ES-I3 (cell line): ENCODE measurements at regions not wholly inside any gene's neighbourhood (a gene's known extent, or its start where the extent isn't known, plus 50 kb on each side); places are given as distances from the start of the nearest gene placed in this dataset.

Experiments
- H3K36me3 ChIP-seq: 2 replicates; pipeline ENCODE4 v1.6.1; 2013; ENCODE audit warnings: mild to moderate bottlenecking, low read length, control low read depth, moderate library complexity; ENCODE audit not compliant: insufficient read depth
- H3K4me1 ChIP-seq: 2 replicates; pipeline ENCODE4 v1.6.1; 2013; ENCODE audit warnings: mild to moderate bottlenecking, control low read depth, low read length; ENCODE audit not compliant: insufficient read depth
- H3K9ac ChIP-seq: 2 replicates; pipeline ENCODE4 v1.6.1; 2013; ENCODE audit warnings: low read depth, mild to moderate bottlenecking, low read length, moderate library complexity
- H3K9me3 ChIP-seq: 2 replicates; pipeline ENCODE4 v1.6.1; 2013; ENCODE audit warnings: mild to moderate bottlenecking, low read length, moderate library complexity; ENCODE audit not compliant: control insufficient read depth, insufficient read depth

DNA sequence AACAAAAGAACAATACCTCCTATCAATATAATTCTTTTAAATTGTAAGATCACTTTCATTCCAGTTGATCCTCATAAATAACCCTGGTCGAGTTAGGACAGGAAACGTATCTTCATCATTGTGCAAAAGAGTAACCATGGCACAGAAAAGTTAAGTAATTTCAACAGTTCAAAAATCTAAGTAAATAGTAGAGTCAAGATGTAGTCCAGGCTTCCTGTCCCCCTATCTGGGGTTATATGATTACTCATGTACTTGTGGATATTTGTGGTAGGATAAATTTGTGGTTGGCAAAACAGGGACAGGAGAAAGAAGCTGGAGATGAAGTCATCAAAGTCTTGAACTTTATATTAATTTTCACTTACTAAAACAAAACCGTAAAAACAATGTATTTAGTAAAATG lies 772.6 kb downstream of the TSN start:
- no peaks in the 10 kb centered on the region for H3K4me1 ChIP-seq
- no peaks in the 10 kb centered on the region for H3K36me3 ChIP-seq
- H3K9me3 ChIP-seq = no peaks in the 10 kb centered on the region
- no peak overlapping the region for H3K9ac ChIP-seq

DNA sequence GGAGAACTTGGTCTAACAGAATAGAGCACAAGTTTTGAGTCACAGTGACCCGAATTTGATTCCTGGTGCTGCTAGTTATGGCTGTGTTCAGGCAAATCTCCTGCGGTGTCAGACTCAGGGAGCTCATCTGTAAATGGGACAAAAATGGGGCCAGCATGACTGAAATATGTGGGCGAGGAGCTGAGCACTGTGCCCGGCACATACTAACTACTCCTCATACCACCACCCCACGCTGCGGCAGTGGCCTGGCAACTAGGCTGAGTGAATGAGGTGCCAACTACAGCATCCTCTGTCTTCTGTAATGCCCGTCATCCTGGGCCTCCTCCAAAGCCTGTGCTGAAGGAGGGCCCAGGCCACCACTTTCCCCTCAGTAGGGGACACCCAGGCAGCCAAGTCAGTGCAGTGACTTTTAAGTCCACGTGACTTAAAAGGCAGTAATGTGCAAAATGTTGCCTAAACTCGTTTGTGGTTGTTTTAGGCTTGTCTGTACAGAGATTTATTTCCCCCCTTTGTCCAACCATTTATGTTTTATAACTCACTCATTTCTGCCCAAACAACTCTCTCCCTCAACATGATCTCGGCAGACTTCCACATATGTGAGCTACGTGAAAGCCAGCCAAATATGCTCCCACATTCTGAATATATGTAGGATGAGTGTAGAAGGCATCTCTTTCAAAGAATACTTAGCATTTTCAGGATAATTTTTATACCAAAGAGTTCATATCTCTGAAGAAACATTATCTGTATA lies 773.7 kb downstream of the TSN start:
- Histone ChIP-seq H3K9me3 (no peaks in the 10 kb centered on the region), H3K4me1 (no peaks in the 10 kb centered on the region), H3K9ac (no peak overlapping the region), H3K36me3 (no peaks in the 10 kb centered on the region)

DNA sequence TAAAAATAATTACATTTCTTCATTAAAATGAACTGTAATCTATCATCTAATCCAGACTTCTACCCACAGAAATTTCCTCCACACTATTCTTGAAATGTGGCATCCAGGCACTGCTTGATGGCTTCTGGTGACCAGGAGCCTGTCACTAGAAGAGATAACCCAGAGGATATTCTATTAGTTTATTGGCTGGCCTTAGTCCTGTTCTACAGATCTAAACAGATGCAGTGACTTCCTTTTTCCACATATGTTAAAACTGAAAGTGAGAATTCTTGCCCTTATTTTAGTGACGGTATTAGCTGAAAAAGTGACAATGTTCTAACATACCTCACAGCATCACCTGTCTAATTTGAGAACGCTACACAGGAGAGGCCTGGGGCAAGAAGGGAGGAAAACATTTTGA lies 775.4 kb downstream of the TSN start:
- H3K4me1 ChIP-seq = no peaks in the 10 kb centered on the region
- no peaks in the 10 kb centered on the region for H3K36me3 ChIP-seq
- no peaks in the 10 kb centered on the region for H3K9me3 ChIP-seq
- no peak overlapping the region for H3K9ac ChIP-seq

DNA sequence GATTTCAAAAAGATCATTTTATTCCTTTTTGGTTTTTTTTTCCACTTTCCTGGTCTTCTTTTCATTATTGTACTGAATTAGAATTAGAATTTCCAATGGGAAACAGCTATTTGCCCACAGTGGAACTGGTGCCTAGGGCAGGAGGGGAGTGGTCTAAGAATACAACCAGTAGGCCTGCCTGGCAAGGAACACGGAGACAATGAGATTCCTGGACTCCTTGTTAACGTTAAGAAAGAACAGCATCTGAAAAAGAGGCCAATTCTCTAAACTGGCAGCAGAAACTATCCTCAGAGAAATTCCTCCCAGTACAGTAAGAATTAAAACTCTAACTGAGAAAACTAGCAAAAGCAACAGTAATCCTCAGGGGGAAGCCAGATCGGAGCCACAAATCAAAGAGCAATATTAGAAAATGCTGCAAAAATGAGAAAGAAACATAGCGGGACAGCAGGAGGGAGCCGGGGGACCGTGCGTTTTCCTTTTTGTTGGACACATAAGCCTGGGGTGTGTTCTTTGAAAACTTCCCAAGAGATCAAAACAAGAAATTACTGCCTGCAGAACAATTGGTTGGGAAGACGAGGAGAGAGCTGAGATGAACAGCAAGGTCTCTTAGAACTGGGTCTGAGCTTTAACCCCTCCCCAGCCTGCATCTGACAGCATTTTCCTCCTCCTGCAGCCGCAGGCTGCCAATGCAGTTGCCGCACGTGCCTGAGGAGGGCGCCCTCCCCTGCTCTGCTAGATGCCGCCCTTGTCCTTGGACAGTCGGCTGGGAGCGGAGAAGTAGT lies 776.0 kb downstream of the TSN start:
- no peak overlapping the region for H3K9ac ChIP-seq
- no peaks in the 10 kb centered on the region for H3K9me3 ChIP-seq
- H3K36me3 ChIP-seq = no peaks in the 10 kb centered on the region
- no peaks in the 10 kb centered on the region for H3K4me1 ChIP-seq

DNA sequence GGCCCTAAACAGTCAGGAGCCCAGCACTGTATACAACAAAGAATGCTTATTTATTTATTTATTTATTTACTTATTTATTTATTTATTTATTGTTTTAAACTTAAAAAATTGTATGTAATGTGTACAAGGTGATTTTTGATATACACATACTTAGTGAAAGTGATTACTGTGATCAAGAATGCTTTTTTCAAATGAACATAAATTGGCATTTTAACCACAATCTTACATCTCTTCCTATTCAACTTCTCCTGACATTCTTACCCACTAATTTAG lies 776.6 kb downstream of the TSN start:
- Histone ChIP-seq H3K4me1 (no peaks in the 10 kb centered on the region), H3K9ac (no peak overlapping the region), H3K36me3 (no peaks in the 10 kb centered on the region), H3K9me3 (no peaks in the 10 kb centered on the region)

DNA sequence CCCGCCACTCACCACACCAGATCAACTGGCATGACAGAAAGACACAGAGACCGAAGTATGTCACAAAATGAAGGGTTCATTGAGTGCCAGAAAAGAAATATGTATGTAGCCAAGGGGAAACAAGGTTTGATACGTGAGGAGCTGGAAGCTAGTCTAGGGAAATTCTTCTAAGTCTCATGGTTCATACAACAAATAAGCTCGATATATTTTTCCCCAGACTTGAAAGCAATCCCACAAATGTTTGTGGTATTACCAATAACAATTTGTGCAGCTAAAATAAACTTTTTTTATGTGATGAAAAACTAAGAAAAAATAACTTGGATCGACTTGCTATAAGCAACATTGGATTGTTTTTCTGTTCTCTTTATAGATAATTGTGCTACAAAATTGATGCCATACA lies 777.0 kb downstream of the TSN start:
- H3K4me1 ChIP-seq = no peaks in the 10 kb centered on the region
- no peaks in the 10 kb centered on the region for H3K36me3 ChIP-seq
- H3K9ac ChIP-seq = no peak overlapping the region
- no peaks in the 10 kb centered on the region for H3K9me3 ChIP-seq

DNA sequence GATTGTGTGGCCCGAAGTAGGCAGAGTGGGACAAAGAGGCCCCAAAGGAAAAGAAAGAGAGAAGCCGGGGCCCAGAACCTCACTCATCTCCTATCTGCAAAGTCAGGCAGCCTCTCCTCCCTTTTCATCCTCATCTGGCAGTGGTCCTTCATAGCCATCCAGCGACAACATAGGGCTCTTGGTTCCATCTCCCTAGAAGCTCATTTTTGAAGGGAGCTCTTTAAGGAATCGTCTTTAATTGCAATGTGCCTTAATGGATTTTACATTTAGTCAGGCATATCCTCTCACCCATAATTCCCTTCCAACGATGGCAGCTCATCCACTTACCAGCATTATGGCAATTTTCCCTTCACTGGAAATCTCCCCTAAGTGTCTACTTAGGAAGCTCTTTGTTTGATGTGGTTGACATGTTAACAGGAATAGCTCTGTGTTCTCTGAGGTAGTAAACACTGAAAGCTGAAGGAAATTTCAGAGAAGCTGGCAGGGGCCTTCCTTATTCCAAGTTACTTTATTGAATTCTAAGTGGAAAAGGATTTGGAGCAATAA lies 780.6 kb downstream of the TSN start:
- Histone ChIP-seq H3K9ac (no peak overlapping the region), H3K36me3 (no peaks in the 10 kb centered on the region), H3K4me1 (no peaks in the 10 kb centered on the region), H3K9me3 (no peaks in the 10 kb centered on the region)

DNA sequence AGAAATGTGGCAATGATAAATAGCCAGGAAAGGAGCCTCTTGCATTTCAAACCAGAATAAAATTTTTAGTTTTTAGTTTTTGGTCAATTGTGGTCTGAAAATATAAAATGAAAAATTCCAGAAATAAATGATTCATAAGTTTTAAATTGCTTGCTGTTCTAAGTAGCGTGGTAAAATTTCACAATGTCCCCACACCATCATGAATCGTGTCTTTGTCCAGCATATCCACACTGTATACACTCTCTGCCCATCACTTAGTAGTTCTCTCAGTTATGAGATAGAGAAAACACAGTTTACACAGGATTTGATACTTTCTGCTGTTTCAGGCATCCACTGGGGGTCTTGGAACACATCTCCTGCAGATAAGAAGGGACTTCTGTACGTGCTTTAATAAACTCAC lies 783.9 kb downstream of the TSN start:
- Histone ChIP-seq H3K36me3 (no peaks in the 10 kb centered on the region), H3K9me3 (no peaks in the 10 kb centered on the region), H3K9ac (no peak overlapping the region), H3K4me1 (no peaks in the 10 kb centered on the region)

DNA sequence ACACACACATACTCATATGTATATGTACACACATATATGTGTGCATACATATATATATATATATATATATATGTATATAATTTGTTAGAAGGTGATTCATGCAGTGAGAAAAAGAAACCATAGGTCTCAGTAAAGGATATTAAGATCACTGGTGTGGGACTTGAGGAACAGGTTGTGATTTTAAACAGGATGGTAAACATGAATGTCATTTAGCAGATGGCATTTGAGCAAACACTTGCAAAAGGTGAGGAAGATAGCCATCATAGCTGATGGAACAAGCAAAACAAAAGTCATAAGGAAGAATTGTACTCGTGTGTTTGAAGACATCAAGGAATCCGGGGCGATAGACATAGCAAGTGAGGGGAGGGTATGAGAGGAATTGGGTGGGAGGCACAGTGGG lies 784.5 kb downstream of the TSN start:
- Histone ChIP-seq H3K9me3 (no peaks in the 10 kb centered on the region; the same call in 1 of the 2 replicates), H3K36me3 (no peaks in the 10 kb centered on the region), H3K4me1 (no peaks in the 10 kb centered on the region), H3K9ac (no peak overlapping the region)

DNA sequence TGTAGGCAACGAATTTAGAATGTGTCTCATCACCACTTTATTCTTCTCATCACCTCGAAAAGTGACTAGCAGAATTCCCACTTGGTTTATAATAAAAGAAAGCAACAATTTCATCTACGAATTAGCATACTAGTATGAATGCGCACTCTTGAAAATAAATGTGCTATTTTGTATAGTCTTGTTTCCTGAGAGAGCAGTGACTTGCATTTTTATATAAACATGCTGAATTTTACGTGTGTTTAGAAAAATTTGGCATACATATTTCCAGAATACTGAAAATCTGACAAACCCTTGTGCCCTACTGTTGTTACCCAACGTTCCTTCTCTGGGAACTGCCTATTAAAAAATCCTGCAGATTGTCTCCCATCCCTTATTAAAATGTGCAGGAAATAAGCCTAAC lies 786.8 kb downstream of the TSN start:
- Histone ChIP-seq H3K9me3 (no peaks in the 10 kb centered on the region; the same call in 1 of the 2 replicates), H3K4me1 (no peaks in the 10 kb centered on the region), H3K9ac (no peak overlapping the region), H3K36me3 (no peaks in the 10 kb centered on the region)

DNA sequence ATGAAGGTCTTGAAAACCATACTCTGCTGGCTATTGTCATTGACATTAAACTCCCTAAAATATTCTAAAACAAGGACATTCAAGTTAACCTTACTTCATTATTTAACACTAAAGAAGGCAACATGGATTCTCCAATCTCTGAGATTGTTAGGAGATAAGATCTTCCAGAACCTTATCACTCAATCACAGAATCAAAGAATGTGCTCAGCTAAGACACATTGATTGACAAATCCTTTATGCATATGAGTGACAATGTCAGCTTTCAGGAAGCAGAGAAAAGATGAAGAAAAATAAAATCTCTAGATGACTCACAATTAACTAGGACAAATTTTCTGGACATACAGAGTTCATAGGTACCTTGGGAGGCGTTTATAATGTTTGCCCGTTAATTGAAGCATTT lies 787.2 kb downstream of the TSN start:
- Histone ChIP-seq H3K9ac (no peak overlapping the region), H3K4me1 (no peaks in the 10 kb centered on the region), H3K36me3 (no peaks in the 10 kb centered on the region), H3K9me3 (no peaks in the 10 kb centered on the region; the same call in 1 of the 2 replicates)

DNA sequence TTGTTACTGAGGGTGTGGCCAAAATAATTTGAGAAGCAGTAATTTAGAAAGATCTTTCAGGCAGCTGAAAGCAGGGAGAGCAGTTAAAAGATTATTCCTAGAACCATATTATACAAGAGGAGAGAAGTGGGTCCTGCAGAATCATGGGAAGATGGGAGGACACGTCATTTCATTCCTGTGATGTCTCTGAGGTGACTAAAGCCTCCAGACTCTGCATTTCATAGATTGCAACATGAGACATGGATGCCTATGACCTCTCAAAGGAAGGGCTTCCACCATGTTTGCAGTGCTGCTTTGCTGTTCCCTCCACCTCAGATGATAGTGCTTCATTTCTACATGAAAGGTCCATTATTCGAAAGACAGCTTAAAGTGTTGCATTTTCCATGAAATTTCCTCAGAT lies 788.4 kb downstream of the TSN start:
- Histone ChIP-seq H3K4me1 (no peaks in the 10 kb centered on the region), H3K9ac (no peak overlapping the region), H3K9me3 (no peaks in the 10 kb centered on the region; the same call in 1 of the 2 replicates), H3K36me3 (no peaks in the 10 kb centered on the region)

DNA sequence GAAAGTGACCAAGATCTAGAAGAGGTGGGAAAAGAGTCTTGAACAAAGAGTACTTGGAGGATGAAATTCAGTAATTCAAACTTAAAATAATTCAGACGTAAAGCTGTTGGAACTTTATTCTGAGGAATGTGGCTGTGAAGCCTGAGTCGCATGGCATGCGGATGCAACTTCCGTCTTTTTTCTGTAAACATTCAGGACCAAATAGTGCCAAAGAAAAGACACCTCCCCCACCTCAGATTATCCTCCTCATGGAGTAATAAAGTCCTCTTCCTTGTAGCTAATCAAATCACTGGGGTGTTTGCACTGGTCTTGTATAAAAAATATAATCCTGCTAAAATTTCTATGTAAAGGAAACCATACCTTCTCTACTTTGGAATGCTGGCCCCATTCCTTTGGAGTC lies 790.4 kb downstream of the TSN start:
- peaks cover 3% of the 10 kb centered on the region; the same call in 1 of the 2 replicates for H3K9me3 ChIP-seq
- no peaks in the 10 kb centered on the region for H3K4me1 ChIP-seq
- H3K36me3 ChIP-seq = no peaks in the 10 kb centered on the region
- H3K9ac ChIP-seq = no peak overlapping the region

DNA sequence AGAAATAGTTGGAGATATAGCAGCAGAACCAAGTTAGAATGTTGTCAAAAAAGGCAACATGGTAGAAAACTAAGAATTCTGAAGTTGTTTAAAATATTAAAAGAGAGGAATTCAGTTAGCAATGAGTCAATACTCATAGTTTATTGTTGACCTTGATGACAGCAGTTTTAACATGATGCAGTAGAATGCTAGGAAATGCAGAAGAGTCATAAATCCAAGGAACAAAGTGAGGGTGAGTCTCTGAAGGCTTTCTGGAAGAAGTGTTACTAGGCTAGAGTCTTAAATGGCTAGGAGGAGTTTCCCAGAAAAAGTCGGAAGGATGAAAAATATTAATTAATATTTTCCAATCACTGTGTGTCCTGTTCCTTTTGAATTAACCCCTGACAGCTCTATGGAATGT lies 807.3 kb downstream of the TSN start:
- no peaks in the 10 kb centered on the region for H3K4me1 ChIP-seq
- no peaks in the 10 kb centered on the region for H3K36me3 ChIP-seq
- H3K9ac ChIP-seq = no peak overlapping the region
- no peaks in the 10 kb centered on the region for H3K9me3 ChIP-seq

DNA sequence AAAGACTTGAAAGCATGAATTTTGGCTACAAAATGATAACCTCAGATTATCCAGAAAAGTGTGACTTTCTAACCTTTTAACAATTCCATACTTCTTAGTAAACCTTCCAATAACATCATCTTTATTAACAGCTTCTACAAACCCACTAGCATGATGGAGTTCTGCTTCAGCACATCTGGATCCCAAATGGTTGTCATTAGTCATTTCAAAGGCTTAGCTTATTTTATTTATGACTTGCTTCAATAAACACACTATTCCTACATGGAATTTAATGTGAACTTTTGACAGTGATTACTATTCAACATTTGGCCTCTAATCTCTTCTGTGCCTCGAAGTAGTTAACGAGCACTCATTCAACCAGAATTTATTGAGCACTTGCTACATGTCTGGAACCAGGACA lies 808.3 kb downstream of the TSN start:
- no peak overlapping the region for H3K9ac ChIP-seq

More for the DNA sequence above, 808.3 kb downstream of the TSN start:
- no peaks in the 10 kb centered on the region for H3K36me3 ChIP-seq
- no peaks in the 10 kb centered on the region for H3K9me3 ChIP-seq
- H3K4me1 ChIP-seq = no peaks in the 10 kb centered on the region
